ENCODE measurements at regions not wholly inside any gene's neighbourhood (a gene's known extent, or its start where the extent isn't known, plus 50 kb on each side); places are given as distances from the start of the nearest gene placed in this dataset.

DNA sequence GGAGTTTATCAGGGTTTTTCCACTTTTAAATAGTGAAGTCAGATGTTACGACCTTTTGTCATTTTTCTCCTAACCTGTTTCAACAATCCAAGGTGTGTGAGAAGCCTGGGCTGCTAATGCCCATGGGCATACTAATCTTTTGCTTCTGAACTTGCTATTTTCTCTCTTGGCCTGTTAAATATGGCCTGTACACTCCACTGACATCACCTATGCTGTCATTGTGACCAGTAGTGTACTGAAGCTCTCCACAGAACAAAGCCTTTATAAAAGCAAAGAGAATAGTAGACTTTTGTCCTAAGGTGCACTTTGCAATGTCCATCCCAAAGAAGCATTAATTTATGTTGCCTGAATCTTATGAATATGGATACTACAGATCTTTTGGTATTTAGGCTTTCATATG lies 1490.5 kb downstream of the STIM2 start:
- TF ChIP-seq GATA1 (IDR thresholded peaks at IDR 0.05; ENCODE audit: low read depth, low read length) (no peak), POLR2A (IDR thresholded peaks at IDR 0.05; ENCODE audit: low read length) (no peak)
- DNase-seq = no peak

DNA sequence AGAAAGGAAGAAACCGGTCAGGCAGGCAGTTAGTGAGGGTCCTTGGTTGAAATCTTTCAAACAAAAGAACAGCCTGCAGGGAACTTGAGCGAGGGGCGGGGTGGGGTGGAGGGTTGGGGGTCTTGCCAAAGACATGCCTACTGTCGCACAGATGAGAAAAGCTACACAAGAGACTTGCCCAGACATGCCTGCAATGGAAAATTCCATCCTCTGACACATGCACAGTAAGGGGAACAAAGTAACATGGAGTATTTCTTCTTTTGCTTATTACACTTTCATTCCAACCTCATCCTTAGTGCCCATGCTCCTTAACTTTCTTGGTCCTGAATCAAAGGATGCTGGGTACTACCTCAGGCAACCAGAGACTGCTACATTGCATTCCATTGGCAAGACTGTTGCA lies 1491.2 kb downstream of the STIM2 start:
- TF ChIP-seq GATA1 (IDR thresholded peaks at IDR 0.05; ENCODE audit: low read depth, low read length) (no peak), POLR2A (IDR thresholded peaks at IDR 0.05; ENCODE audit: low read length) (no peak)
- DNase-seq = no peak

DNA sequence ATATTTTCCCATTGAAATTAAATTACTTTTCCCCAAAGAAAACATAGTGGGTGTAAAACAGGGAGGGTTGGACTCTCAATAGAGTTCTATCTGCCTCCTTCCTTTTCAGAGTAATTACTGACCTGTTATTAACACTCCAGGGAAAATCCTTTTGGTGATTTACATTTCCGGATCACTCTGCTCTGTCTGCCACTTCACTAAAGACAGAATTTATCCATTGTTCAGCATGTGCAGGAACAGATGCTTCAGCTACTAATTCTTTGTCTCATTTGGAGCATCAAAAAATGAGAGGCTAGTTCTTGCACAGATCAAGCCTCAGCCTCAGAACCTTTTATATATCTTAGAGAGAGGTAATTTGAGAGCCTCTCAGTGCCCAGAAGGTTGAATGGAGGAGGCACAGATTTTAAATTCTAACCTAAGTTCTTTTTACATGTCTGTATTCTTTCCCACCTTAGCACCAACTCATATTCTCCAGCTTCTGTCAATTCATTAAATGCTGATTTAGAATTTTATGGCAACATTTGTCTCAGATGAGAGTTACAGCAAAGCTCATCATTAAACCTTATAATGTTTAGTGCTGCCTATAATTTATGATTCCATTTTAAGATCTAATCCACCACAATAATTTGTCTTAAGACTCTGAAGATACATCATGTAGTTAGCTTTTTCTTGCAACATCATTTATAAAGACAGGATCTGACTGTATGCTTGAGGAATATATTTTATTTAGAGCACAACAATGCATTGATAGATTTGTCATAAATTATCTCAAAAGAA lies 1494.4 kb downstream of the STIM2 start:
- no peak for DNase-seq
- TF ChIP-seq POLR2A (IDR thresholded peaks at IDR 0.05; ENCODE audit: low read length) = no peak
- TF ChIP-seq GATA1 (IDR thresholded peaks at IDR 0.05; ENCODE audit: low read depth, low read length) = no peak

DNA sequence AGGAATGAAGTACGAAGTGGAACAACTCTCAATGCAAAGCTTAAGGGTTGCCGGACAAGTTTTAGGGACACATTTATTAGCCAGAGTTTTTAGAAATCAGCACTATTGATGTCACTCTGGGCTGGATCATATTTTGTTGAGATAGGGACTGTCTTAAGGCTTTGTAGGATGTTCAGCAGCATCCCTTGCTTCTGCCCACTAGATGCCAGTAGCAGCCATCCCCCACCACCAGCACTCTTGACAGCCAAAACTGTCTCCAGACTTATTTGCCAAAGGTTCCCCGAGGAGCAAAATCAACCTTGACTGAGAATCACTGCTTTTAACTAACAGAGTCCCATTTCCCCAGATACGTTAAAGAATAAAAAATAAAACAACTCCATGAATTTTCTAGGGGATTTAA lies 1497.3 kb downstream of the STIM2 start:
- no peak for DNase-seq
- TF ChIP-seq POLR2A (IDR thresholded peaks at IDR 0.05; ENCODE audit: low read length) (no peak), GATA1 (IDR thresholded peaks at IDR 0.05; ENCODE audit: low read depth, low read length) (no peak)

DNA sequence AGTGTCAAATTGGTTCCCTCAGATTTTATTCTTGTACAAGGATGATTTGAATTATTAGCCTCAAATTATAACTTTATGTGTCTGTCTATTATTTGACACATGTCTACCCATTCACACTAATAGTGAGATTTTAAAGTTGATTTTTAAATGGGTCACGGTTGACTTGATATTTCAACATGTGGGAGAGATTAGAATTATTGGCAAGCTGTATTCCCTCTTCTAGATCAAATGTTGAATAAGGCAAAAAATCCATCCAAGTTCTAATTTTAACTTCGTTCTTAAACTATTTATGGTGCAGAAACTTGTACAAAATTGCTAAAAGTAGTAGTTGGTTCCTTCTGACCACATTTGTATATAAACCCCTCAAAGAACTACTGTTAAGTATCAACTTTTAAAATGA lies 1498.0 kb downstream of the STIM2 start:
- TF ChIP-seq POLR2A (IDR thresholded peaks at IDR 0.05; ENCODE audit: low read length) = no peak
- TF ChIP-seq GATA1 (IDR thresholded peaks at IDR 0.05; ENCODE audit: low read depth, low read length) = no peak
- DNase-seq = no peak

DNA sequence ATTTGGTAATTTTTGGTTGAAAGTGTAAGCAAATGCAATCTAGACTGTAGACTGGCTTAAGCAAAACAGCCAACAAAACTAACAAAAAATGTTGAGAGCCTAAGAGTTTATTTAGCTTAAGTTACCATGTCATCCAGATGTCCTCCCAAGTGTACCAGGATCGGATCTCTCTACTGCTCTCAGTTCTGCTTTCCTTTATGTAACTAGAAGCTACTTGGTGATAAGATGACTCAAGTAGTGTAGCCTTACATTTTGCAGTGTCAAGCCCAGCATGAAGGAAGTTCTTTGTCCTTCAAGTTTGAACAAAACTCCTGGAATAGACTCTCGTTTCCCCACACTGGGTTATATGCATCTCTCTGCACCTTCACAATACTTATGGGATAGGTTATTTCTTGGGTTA lies 1500.0 kb downstream of the STIM2 start:
- no peak for DNase-seq
- TF ChIP-seq POLR2A (IDR thresholded peaks at IDR 0.05; ENCODE audit: low read length) = no peak
- no peak for TF ChIP-seq GATA1 (IDR thresholded peaks at IDR 0.05; ENCODE audit: low read depth, low read length)

DNA sequence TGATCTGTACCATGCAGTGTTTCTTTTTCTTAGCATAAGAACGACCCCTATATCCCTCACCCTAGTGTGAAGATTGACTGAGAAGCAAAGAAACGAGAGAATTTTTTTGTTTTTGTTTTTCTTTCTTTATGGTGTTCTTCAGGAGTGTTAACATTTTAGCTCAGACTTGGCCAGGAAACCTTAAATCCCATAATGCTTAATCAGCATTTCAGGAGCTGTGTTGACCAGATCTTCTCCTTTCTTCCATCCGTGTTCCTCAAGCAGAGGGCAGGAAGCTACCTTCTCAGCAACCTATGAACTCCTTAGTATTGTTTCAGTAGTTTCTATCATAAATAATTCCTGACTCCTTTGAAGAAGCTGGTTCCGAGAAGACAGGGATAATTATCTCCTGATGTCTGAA lies 1501.5 kb downstream of the STIM2 start:
- no peak for DNase-seq
- TF ChIP-seq POLR2A (IDR thresholded peaks at IDR 0.05; ENCODE audit: low read length) (no peak), GATA1 (IDR thresholded peaks at IDR 0.05; ENCODE audit: low read depth, low read length) (no peak)

DNA sequence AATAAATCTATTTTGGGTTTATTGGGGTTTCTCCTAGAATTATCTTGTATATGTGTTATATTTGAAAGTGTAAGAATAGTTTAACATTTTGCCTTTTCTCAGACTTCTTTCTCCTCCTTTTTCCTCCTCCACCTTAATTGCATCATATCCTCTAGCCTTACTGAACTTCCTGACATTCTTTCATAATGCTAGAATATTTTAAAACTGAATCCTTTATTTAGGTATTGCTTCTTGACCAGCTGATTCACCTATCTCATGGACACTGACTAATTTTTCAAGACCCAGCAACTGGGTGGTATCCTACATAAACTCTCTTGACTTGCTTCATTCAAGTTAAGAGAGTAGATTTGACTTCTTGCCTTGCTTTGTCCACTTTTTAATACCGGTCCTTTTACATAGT lies 1508.9 kb downstream of the STIM2 start:
- DNase-seq = no peak
- no peak for TF ChIP-seq POLR2A (IDR thresholded peaks at IDR 0.05; ENCODE audit: low read length)
- no peak for TF ChIP-seq GATA1 (IDR thresholded peaks at IDR 0.05; ENCODE audit: low read depth, low read length)

DNA sequence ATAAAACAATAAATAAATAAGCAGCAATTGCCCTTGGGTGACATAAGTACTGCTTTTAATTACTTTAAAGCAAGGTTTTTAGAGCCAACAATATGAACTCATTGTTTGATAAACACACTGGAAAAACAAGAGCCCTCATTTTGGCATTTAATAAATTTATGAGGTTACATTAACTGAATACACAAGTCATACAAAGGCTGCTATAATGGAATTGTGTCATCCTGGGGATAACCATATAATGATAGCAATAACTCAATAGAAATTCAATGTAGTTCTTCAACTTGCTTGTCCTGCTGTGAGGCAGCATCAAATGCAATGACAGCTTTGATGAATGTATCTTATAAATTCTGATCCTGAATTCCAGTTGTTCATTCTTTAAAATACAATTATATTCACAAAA lies 1512.5 kb downstream of the STIM2 start:
- TF ChIP-seq GATA1 (IDR thresholded peaks at IDR 0.05; ENCODE audit: low read depth, low read length) (no peak), POLR2A (IDR thresholded peaks at IDR 0.05; ENCODE audit: low read length) (no peak)
- no peak for DNase-seq

DNA sequence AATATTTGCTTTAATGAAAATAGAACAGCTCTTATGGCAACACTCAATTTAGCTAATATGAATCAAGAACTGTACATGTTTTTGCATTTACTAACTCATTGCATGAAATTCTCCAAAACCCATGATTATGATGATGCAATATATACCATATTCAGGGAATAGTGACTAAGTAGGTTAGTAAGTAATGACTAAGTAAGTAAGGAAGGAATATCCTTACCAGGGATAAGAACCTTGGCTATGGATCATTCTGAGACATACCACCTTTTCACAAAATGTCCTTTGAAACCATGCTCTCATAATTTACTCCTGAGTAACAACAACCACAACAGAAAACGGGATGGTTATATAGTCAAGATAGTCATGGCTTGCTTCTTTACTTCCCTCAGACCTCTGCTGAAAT lies 1513.0 kb downstream of the STIM2 start:
- no peak for DNase-seq
- no peak for TF ChIP-seq GATA1 (IDR thresholded peaks at IDR 0.05; ENCODE audit: low read depth, low read length)
- no peak for TF ChIP-seq POLR2A (IDR thresholded peaks at IDR 0.05; ENCODE audit: low read length)

DNA sequence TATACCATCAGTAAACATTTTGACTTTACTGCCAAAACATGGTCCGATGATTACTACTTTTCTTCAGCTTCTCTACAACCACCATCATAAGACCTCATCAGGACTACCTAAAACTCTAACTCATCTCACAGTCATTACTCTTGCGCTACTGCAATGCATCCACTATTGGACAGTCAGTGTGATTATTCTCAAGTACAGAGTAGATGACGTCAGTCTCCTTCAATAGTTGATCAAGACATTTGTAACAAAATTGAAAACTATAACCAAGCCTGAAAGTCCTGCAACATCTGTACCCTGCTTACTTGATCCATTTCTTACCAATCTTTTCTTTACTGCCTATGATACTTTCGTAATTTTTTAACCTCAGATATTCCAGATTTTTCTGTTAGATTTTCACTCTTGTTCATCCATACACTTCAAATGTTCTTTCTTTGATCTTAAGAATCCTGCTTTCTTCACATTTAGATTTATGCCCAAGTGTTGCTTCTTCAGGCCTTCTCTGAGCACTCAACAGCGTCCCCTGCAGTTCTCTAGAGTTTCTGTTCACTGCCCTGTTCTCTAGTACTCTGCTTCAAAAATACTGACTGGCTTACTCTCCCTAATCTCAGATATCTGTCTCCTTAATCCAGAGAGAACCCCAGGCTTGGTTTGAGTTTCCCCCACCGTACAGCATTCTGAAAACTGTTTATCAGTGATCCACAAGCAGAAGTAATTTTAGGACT lies 1517.6 kb downstream of the STIM2 start:
- no peak for DNase-seq

DNA sequence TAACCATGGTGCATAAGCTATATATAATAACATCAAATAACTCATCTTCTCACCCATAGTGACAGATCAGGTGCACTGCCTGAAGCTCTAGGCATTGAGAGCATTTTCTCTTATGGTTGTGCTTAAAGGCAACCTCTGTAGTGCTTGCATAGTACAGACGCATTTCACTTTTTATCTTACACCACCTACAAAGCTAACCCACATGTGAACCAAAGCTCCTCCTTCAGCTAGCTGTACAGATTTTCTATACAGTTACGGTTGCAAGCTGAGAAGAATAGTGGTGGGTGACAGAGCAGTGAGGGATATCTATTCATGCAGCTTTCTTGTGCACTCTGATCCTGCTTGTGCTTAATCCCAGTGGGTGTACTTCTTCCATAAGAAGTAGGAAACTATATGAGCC lies 1525.2 kb downstream of the STIM2 start:
- TF ChIP-seq GATA1 (IDR thresholded peaks at IDR 0.05; ENCODE audit: low read depth, low read length) (no peak), POLR2A (IDR thresholded peaks at IDR 0.05; ENCODE audit: low read length) (no peak)
- DNase-seq = no peak

More for the DNA sequence above, 1517.6 kb downstream of the STIM2 start:
- TF ChIP-seq GATA1 (IDR thresholded peaks at IDR 0.05; ENCODE audit: low read depth, low read length) (no peak), POLR2A (IDR thresholded peaks at IDR 0.05; ENCODE audit: low read length) (no peak)

DNA sequence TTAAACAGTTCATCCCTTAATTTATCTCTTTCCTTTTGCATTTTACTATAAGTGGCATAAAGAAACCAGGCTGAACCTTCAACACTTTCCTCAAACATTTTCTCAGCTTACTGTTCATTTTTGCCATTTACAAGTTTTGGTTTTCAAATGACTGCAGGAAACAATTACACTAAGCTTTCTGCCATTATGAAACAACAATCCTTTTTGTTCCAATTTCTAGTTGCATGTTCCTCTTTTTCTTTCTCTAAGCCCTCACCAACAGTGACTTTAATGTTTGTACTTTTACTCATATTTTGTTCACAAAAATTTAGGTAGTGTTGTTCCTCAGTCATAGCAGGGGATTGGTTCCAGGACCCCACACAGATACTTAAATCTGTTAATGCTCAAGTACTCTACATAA lies 1526.1 kb downstream of the STIM2 start:
- DNase-seq = no peak
- TF ChIP-seq POLR2A (IDR thresholded peaks at IDR 0.05; ENCODE audit: low read length) (no peak), GATA1 (IDR thresholded peaks at IDR 0.05; ENCODE audit: low read depth, low read length) (no peak)

DNA sequence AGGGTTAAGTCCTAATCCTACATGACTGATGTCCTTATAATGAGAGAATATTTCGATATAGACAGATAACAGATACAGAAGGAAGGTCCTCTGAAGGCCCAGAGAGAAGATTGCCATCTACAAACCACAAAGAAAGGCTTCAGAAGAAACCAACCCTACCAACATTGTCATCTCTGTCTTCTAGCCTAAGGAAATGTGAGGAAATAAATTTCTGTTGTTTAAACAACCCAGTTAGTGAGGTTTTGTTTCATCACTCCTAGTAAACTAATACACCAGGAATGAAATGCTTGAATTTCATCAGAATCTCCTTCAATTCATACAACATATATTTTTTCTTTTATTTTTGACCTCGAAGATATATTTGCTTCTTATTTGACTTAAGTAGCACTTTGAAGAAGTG lies 1527.8 kb downstream of the STIM2 start:
- no peak for DNase-seq
- TF ChIP-seq POLR2A (IDR thresholded peaks at IDR 0.05; ENCODE audit: low read length) (no peak), GATA1 (IDR thresholded peaks at IDR 0.05; ENCODE audit: low read depth, low read length) (no peak)

DNA sequence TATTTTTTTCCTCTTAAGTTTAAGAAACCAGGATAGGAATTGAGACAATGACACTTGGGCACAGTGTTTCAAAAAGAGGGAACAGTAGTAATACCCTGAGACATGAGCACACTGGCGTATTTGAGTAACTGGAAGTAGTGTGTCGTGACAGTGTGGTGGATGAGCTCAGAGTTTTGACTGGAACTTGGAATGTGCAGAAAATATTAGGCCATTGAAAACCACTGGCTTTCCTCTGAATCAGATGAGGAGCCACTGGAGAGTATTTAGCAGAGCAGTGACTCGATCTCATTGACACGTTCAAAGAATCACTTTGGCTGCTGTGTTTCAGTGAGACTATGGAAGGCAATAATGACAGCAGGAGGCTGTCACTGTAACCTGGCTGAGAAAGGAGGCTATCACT lies 1531.2 kb downstream of the STIM2 start:
- DNase-seq = no peak
- TF ChIP-seq POLR2A (IDR thresholded peaks at IDR 0.05; ENCODE audit: low read length) = no peak
- no peak for TF ChIP-seq GATA1 (IDR thresholded peaks at IDR 0.05; ENCODE audit: low read depth, low read length)
